ENCODE measurements at regions not wholly inside any gene's neighbourhood (a gene's known extent, or its start where the extent isn't known, plus 50 kb on each side); places are given as distances from the start of the nearest gene placed in this dataset.

DNA sequence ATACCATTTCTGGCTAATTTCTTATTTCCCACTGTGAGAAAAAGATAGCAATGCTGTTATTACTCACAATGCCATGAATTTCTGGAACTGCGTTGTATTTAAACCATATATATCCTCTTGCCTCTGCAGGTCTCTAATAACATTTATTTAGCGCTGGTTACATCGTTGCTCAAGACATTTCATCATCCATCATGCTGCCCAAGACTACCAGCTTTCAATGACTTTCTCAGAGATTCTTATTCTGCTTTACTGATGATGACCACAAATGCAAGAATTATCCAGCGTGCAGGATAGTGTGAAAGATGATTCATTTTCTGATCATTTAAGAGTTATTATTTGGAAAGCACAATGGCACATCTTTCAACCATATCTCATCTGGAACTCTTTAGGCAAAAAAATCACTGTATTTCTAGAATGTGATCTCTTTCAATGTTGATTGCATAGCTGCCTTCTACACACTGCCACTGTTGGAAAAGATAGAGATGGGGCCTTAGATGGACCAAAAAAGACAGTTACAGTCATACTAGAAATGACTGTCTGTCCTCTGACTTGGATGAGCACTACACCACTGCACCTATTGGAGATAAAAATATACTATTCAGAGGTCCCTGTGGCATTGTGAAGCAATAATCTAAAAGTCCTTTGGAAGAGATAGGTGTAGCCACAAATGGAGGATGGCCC is 716.1 kb downstream of the NSUN3 start:
- TF ChIP-seq CTCF (IDR thresholded peaks at IDR 0.05; ENCODE audit: low read depth, low read length) (no peak), EZH2phosphoT487 (IDR thresholded peaks at IDR 0.05; ENCODE audit: low read depth) (no peak)
